Muscle of leg (tissue), 3 donors: ENCODE measurements at regions not wholly inside any gene's neighbourhood (a gene's known extent, or its start where the extent isn't known, plus 50 kb on each side); places are given as distances from the start of the nearest gene placed in this dataset.

Experiments used
- DNase-seq: peaks from one replicate; pipeline ENCODE4 v3.0.0; 2013
- H3K27ac ChIP-seq: one replicate; pipeline ENCODE4 v1.5.1; 2013; ENCODE audit warnings: mild to moderate bottlenecking, low read length, control low read depth
- H3K27me3 ChIP-seq: one replicate; pipeline ENCODE4 v1.6.1; 2013; ENCODE audit warnings: low read length; ENCODE audit not compliant: control insufficient read depth, insufficient read depth
- H3K36me3 ChIP-seq: one replicate; pipeline ENCODE4 v1.6.1; 2013; ENCODE audit warnings: low read length; ENCODE audit not compliant: control insufficient read depth, insufficient read depth
- H3K4me1 ChIP-seq: one replicate; pipeline ENCODE4 v1.6.1; 2013; ENCODE audit warnings: low read length; ENCODE audit not compliant: control insufficient read depth, insufficient read depth
- H3K4me3 ChIP-seq: one replicate; pipeline ENCODE4 v1.5.1; 2013; ENCODE audit warnings: low read length, control low read depth
- H3K9me3 ChIP-seq: replicated peaks from 2 replicates; pipeline ENCODE4 v1.6.1; 2013; ENCODE audit warnings: low read depth, low read length; ENCODE audit not compliant: control insufficient read depth
- WGBS: methylation state at CpG from one replicate; pipeline ENCODE4 v1.1.5; 2013; ENCODE audit warnings: missing lambda C conversion rate; ENCODE audit not compliant: insufficient coverage; 5-methylcytosine and 5-hydroxymethylcytosine counted together

DNA sequence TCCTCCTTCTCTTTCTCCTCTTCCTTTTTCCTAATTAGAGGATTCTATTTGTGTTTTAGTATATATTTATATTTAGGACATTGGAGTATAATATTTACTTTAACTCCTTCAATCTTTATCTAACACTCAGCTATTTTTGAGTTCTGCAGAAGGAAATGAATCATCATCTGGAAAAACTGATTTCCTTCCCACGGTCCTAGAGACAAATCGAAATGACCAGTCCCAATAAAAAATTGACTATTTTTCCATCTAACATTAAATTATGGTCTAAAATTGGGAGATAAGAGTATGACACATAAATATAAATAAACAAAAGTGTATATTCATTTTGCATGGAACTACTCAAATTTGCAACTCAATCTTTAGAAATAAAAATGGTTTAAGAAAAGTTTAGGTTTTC, 167.4 kb downstream of the TMTC3 start:
- WGBS = no CpG with 5 or more reads among the region's 2 CpGs

GRCh38 chr12:88310069-88310468, 168.0 kb downstream of the TMTC3 start:
- no peaks in the 10 kb centered on the region for H3K36me3 ChIP-seq
- WGBS = no CpG with 5 or more reads among the region's 1 CpG
- H3K27me3 ChIP-seq = no peaks in the 10 kb centered on the region
- H3K4me1 ChIP-seq = no peaks in the 10 kb centered on the region
- H3K9me3 ChIP-seq = no peaks in the 10 kb centered on the region
- no peak overlapping the region for H3K27ac ChIP-seq
- H3K4me3 ChIP-seq = no peak overlapping the region
- no peak for DNase-seq

More for the DNA sequence above, 167.4 kb downstream of the TMTC3 start:
- Histone ChIP-seq H3K9me3 (no peaks in the 10 kb centered on the region), H3K27me3 (no peaks in the 10 kb centered on the region), H3K4me1 (no peaks in the 10 kb centered on the region), H3K4me3 (no peak overlapping the region), H3K36me3 (no peaks in the 10 kb centered on the region), H3K27ac (no peak overlapping the region)
- no peak for DNase-seq

DNA sequence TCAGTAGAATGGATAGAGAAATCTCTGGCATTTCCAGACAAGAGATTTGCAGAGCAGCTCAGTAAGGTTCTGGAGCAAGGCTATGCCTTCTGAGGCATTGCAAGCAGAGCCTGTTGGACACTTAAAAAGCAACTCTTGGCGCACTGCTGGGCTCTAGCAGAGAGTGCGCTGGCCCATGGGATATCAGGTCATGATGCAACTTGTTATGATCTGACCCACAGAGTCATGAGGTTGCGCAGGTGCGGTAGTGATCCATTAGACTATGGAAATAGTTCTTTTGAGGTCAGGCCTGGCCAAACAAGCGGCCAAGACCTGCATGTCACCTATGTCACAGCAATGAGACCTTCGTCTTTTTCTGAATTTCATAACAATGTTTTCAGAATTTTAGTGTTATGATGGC, 168.6 kb downstream of the TMTC3 start:
- Histone ChIP-seq H3K27me3 (no peaks in the 10 kb centered on the region), H3K4me1 (no peaks in the 10 kb centered on the region), H3K9me3 (no peaks in the 10 kb centered on the region), H3K27ac (no peak overlapping the region), H3K36me3 (no peaks in the 10 kb centered on the region), H3K4me3 (no peak overlapping the region)
- WGBS = 86% methylated on average over 4 of the region's 6 CpGs
- no peak for DNase-seq

DNA sequence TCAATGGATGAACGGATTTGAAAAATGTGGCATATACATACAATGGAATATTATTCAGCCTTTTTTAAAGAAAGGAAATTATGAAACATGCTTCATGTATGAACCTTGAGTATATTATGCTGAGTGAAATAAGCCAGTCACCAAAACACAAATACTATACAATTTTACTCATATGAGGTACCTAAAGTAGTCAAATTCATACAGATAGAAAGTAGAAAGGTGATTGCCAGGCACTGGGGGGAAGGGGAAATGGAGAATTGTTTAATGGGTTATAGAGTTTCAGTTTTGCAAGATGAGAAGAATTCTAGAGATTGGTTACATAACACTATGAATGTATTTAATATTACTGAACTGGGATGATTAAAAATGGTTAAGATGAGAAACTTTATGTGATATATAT, 171.4 kb downstream of the TMTC3 start:
- Histone ChIP-seq H3K4me1 (no peaks in the 10 kb centered on the region), H3K36me3 (no peaks in the 10 kb centered on the region), H3K27ac (no peak overlapping the region), H3K9me3 (no peaks in the 10 kb centered on the region), H3K4me3 (no peak overlapping the region), H3K27me3 (no peaks in the 10 kb centered on the region)
- DNase-seq = no peak
- no CpG with 5 or more reads among the region's 1 CpG for WGBS

DNA sequence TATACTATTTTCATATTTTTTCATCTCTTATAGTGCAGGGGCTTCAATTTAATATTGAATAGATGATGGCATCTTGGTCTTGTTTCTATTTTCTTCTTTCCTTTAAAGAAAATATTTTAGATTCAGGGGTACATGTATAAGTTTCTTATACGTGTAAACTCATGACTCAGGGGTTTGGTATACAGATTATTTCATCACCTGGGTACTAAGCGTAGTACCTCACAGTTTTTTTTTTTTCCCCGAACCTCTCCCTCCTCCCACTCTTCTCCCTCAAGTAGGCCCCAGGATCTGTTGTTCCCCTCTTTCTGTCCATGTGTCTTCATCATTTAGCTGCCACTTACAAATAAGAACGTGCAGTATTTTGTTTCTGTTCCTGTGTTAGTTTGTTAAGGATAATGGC, 172.6 kb downstream of the TMTC3 start:
- Histone ChIP-seq H3K4me1 (no peaks in the 10 kb centered on the region), H3K9me3 (no peaks in the 10 kb centered on the region), H3K36me3 (no peaks in the 10 kb centered on the region), H3K4me3 (no peak overlapping the region), H3K27ac (no peak overlapping the region), H3K27me3 (no peaks in the 10 kb centered on the region)
- DNase-seq = no peak
- WGBS = 67% methylated on average over 2 of the region's 4 CpGs

GRCh38 chr12:88318726-88319125, 176.6 kb downstream of the TMTC3 start:
- H3K4me1 ChIP-seq = no peaks in the 10 kb centered on the region
- no peak for DNase-seq
- no peaks in the 10 kb centered on the region for H3K27me3 ChIP-seq
- no peaks in the 10 kb centered on the region for H3K36me3 ChIP-seq
- no peak overlapping the region for H3K4me3 ChIP-seq
- H3K9me3 ChIP-seq = no peaks in the 10 kb centered on the region
- WGBS = no CpG with 5 or more reads among the region's 2 CpGs
- H3K27ac ChIP-seq = no peak overlapping the region

DNA sequence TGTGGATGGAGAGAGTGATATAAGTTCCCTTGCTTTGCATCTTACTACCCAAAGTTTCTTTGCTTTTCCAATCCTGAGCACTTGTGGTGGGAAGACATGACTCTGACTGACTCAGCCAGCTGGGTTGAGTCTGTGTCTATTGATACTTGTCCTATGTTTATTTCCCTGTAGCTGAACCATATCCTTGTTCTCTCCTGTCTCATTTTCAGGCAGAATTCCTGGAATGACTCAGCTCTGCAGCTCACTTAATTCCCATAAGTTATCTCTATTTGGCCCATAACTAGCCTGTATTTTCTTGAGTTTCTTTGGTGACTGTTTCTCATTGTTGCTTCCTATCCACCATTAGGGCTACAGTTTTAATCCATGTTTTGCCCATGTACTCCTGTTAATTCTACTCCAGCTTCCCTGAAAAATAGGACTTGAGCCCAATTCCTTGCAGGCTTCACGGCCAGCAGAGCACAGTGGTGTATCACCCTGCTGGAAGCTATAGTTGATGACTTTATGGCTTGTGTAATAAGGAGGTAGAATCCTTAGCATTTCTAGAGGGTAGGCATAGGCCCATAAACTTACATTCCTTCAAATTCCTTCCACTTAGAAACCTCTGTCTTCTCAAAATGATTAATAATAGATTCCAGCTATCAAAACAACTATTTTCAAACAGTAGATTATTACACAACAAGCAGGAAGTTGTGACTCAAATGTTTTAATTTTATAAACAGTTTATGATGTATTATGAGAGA, 183.1 kb downstream of the TMTC3 start:
- H3K27me3 ChIP-seq = no peaks in the 10 kb centered on the region
- H3K36me3 ChIP-seq = no peaks in the 10 kb centered on the region
- peak overlapping the region; percentile 77 for H3K27ac ChIP-seq
- no peaks in the 10 kb centered on the region for H3K9me3 ChIP-seq
- H3K4me3 ChIP-seq = no peak overlapping the region
- DNase-seq = peak; percentile 91
- no CpG with 5 or more reads among the region's 1 CpG for WGBS
- H3K4me1 ChIP-seq = no peaks in the 10 kb centered on the region

GRCh38 chr12:88325816-88326189, 183.7 kb downstream of the TMTC3 start:
- H3K4me3 ChIP-seq = no peak overlapping the region
- no peaks in the 10 kb centered on the region for H3K4me1 ChIP-seq
- DNase-seq = no peak
- H3K36me3 ChIP-seq = no peaks in the 10 kb centered on the region
- no CpG with 5 or more reads among the region's 4 CpGs for WGBS
- no peaks in the 10 kb centered on the region for H3K27me3 ChIP-seq
- H3K9me3 ChIP-seq = no peaks in the 10 kb centered on the region
- H3K27ac ChIP-seq = no peak overlapping the region

- H3K9me3 ChIP-seq = no peaks in the 10 kb centered on the region
- H3K4me1 ChIP-seq = no peaks in the 10 kb centered on the region
- peak; percentile 46 for DNase-seq
- no peaks in the 10 kb centered on the region for H3K27me3 ChIP-seq
- WGBS = no CpG with 5 or more reads among the region's 1 CpG
- H3K27ac ChIP-seq = peak overlapping the region; percentile 15
- no peak overlapping the region for H3K4me3 ChIP-seq
- no peaks in the 10 kb centered on the region for H3K36me3 ChIP-seq
These were observed 185.2 kb downstream of the TMTC3 start for GRCh38 chr12:88327276-88327675.

DNA sequence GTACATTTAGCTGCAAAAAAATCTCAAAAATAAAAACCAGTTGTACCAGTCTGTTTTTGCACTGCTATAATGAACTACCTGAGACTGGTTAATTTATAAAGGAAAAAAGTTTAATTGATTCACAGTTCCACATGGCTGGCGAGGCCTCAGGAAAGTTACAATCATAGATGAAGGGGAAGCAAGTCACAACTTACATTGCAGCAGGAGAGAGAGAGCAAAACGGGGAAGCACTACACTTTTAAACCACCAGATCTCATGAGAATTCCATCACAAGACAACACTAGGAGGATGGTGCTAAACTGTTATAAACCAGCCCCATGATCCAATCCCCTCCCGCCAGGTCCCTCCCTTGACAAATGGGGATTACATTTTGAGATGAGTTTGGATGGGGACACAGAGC, 186.0 kb downstream of the TMTC3 start:
- Histone ChIP-seq H3K27ac (no peak overlapping the region), H3K4me1 (no peaks in the 10 kb centered on the region), H3K27me3 (no peaks in the 10 kb centered on the region), H3K4me3 (no peak overlapping the region), H3K36me3 (no peaks in the 10 kb centered on the region), H3K9me3 (no peaks in the 10 kb centered on the region)
- no CpG with 5 or more reads among the region's 3 CpGs for WGBS
- DNase-seq = no peak

GRCh38 chr12:88329833-88330232, 187.7 kb downstream of the TMTC3 start:
- Histone ChIP-seq H3K27me3 (no peaks in the 10 kb centered on the region), H3K27ac (no peak overlapping the region), H3K36me3 (no peaks in the 10 kb centered on the region), H3K4me1 (no peaks in the 10 kb centered on the region), H3K9me3 (no peaks in the 10 kb centered on the region), H3K4me3 (no peak overlapping the region)
- no peak for DNase-seq
